ENCODE measurements at regions not wholly inside any gene's neighbourhood (a gene's known extent, or its start where the extent isn't known, plus 50 kb on each side); places are given as distances from the start of the nearest gene placed in this dataset.

GRCh38 chr4:14602206-14602605 is 400.1 kb upstream of the CPEB2 start:
- ATAC-seq (no peak), DNase-seq (no peak)
- H3K9me3 ChIP-seq (ENCODE audit: control insufficient read depth, insufficient read depth, low read length), result no peaks in the 10 kb centered on the region
- no peaks in the 10 kb centered on the region for H3K27me3 Mint-ChIP-seq (ENCODE audit: low read depth in 2 of 2)
- no peak overlapping the region for H3K4me3 ChIP-seq (ENCODE audit: low read length)
- H3K36me3 Mint-ChIP-seq, result peaks cover 9% of the 10 kb centered on the region
- H3K36me3 ChIP-seq (ENCODE audit: control insufficient read depth, insufficient read depth, low read length), result no peaks in the 10 kb centered on the region
- H3K27ac Mint-ChIP-seq, result no peak overlapping the region
- H3K27ac ChIP-seq (ENCODE audit: low read length), result no peak overlapping the region
- intact Hi-C loops (cut with micrococcal nuclease), result no loop called here
- WGBS (ENCODE audit: insufficient coverage), result 60% methylated on average over 1 of the region's 2 CpGs
- H3K4me3 Mint-ChIP-seq, result no peak overlapping the region
- TF ChIP-seq CTCF (IDR thresholded peaks at IDR 0.05), result no peak
- H3K27me3 ChIP-seq (ENCODE audit: control insufficient read depth, insufficient read depth, low read length), result no peaks in the 10 kb centered on the region
- H3K9me3 Mint-ChIP-seq, result peaks cover 8 to 11% of the 10 kb centered on the region in 2 donors
- H3K4me1 ChIP-seq (ENCODE audit: control insufficient read depth, insufficient read depth, low read length), result no peaks in the 10 kb centered on the region
- H3K4me1 Mint-ChIP-seq, result no peaks in the 10 kb centered on the region

- Histone ChIP-seq H3K36me3 (ENCODE audit: control insufficient read depth, insufficient read depth, low read length) (no peaks in the 10 kb centered on the region), H3K27me3 (ENCODE audit: control insufficient read depth, insufficient read depth, low read length) (no peaks in the 10 kb centered on the region), H3K4me1 (ENCODE audit: control insufficient read depth, insufficient read depth, low read length) (no peaks in the 10 kb centered on the region), H3K9me3 (ENCODE audit: control insufficient read depth, insufficient read depth, low read length) (no peaks in the 10 kb centered on the region), H3K27ac (ENCODE audit: low read length) (no peak overlapping the region), H3K4me3 (ENCODE audit: low read length) (no peak overlapping the region)
- no peaks in the 10 kb centered on the region for H3K36me3 Mint-ChIP-seq
- H3K4me1 Mint-ChIP-seq, result no peaks in the 10 kb centered on the region
- no peaks in the 10 kb centered on the region for H3K27me3 Mint-ChIP-seq (ENCODE audit: low read depth in 2 of 2)
- no peak for TF ChIP-seq CTCF (IDR thresholded peaks at IDR 0.05)
- intact Hi-C loops (cut with micrococcal nuclease), result no loop called here
- no peak for DNase-seq
- ATAC-seq, result no peak
- H3K9me3 Mint-ChIP-seq, result peaks cover 4% of the 10 kb centered on the region in 2 donors
- WGBS (ENCODE audit: insufficient coverage), result 100% methylated on average over 2 of the region's 3 CpGs
- H3K4me3 Mint-ChIP-seq, result no peak overlapping the region
- no peak overlapping the region for H3K27ac Mint-ChIP-seq
Observed at GRCh38 chr4:14607001-14607400, 395.3 kb upstream of the CPEB2 start.

- H3K27me3 ChIP-seq (ENCODE audit: control insufficient read depth, insufficient read depth, low read length), result no peaks in the 10 kb centered on the region
- intact Hi-C loops (cut with micrococcal nuclease), result no loop called here
- H3K27ac Mint-ChIP-seq, result no peak overlapping the region
- no peaks in the 10 kb centered on the region for H3K4me1 Mint-ChIP-seq
- peaks cover 4% of the 10 kb centered on the region in 2 donors for H3K9me3 Mint-ChIP-seq
- WGBS (ENCODE audit: insufficient coverage), result no CpG with 5 or more reads among the region's 2 CpGs
- H3K4me1 ChIP-seq (ENCODE audit: control insufficient read depth, insufficient read depth, low read length), result no peaks in the 10 kb centered on the region
- no peaks in the 10 kb centered on the region for H3K9me3 ChIP-seq (ENCODE audit: control insufficient read depth, insufficient read depth, low read length)
- no peaks in the 10 kb centered on the region for H3K36me3 Mint-ChIP-seq
- no peaks in the 10 kb centered on the region for H3K36me3 ChIP-seq (ENCODE audit: control insufficient read depth, insufficient read depth, low read length)
- DNase-seq (no peak), ATAC-seq (no peak)
- no peak overlapping the region for H3K4me3 Mint-ChIP-seq
- H3K27ac ChIP-seq (ENCODE audit: low read length), result no peak overlapping the region
- H3K27me3 Mint-ChIP-seq (ENCODE audit: low read depth in 2 of 2), result no peaks in the 10 kb centered on the region
- H3K4me3 ChIP-seq (ENCODE audit: low read length), result no peak overlapping the region
- no peak for TF ChIP-seq CTCF (IDR thresholded peaks at IDR 0.05)
Observed at GRCh38 chr4:14607578-14607977, 394.7 kb upstream of the CPEB2 start.

GRCh38 chr4:14608630-14609029 is 393.7 kb upstream of the CPEB2 start:
- no peaks in the 10 kb centered on the region for H3K9me3 ChIP-seq (ENCODE audit: control insufficient read depth, insufficient read depth, low read length)
- peaks cover 4% of the 10 kb centered on the region in 2 donors for H3K9me3 Mint-ChIP-seq
- no peaks in the 10 kb centered on the region for H3K27me3 ChIP-seq (ENCODE audit: control insufficient read depth, insufficient read depth, low read length)

More at GRCh38 chr4:14608630-14609029, 393.7 kb upstream of the CPEB2 start:
- Mint-ChIP-seq H3K27ac (no peak overlapping the region), H3K27me3 (ENCODE audit: low read depth in 2 of 2) (no peaks in the 10 kb centered on the region), H3K4me3 (no peak overlapping the region), H3K36me3 (no peaks in the 10 kb centered on the region), H3K4me1 (no peaks in the 10 kb centered on the region)
- H3K4me3 ChIP-seq (ENCODE audit: low read length), result no peak overlapping the region
- no peak for DNase-seq
- H3K36me3 ChIP-seq (ENCODE audit: control insufficient read depth, insufficient read depth, low read length), result no peaks in the 10 kb centered on the region
- TF ChIP-seq CTCF (IDR thresholded peaks at IDR 0.05), result no peak
- no peak for ATAC-seq
- H3K4me1 ChIP-seq (ENCODE audit: control insufficient read depth, insufficient read depth, low read length), result no peaks in the 10 kb centered on the region
- no peak overlapping the region for H3K27ac ChIP-seq (ENCODE audit: low read length)
- intact Hi-C loops (cut with micrococcal nuclease), result no loop called here

Data from natural killer cell (primary cell).